ENCODE measurements at regions not wholly inside any gene's neighbourhood (a gene's known extent, or its start where the extent isn't known, plus 50 kb on each side); places are given as distances from the start of the nearest gene placed in this dataset.
A peak's percentile ranks its signal among the peaks of the same experiment; 100 is the strongest.

DNA sequence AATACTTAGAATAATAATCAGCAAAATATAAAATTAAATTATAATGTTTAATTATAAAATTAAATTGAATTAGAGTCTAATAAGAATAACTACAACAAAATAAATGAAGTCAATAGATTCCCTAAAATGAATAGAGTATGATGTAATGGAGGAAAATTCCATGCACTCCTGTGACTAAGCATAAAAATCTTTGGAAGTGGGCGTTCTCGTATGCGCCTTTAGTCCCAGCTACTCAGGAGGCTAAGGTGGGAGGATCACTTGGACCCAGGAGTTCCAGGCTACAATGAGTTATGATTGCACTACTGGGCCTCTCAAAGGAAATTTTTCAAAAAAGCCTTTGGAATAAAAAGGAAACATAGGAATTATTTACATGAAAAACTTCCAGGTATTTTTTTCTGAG is 955.4 kb upstream of the POU3F3 start:
- TF ChIP-seq, protein P1, sequence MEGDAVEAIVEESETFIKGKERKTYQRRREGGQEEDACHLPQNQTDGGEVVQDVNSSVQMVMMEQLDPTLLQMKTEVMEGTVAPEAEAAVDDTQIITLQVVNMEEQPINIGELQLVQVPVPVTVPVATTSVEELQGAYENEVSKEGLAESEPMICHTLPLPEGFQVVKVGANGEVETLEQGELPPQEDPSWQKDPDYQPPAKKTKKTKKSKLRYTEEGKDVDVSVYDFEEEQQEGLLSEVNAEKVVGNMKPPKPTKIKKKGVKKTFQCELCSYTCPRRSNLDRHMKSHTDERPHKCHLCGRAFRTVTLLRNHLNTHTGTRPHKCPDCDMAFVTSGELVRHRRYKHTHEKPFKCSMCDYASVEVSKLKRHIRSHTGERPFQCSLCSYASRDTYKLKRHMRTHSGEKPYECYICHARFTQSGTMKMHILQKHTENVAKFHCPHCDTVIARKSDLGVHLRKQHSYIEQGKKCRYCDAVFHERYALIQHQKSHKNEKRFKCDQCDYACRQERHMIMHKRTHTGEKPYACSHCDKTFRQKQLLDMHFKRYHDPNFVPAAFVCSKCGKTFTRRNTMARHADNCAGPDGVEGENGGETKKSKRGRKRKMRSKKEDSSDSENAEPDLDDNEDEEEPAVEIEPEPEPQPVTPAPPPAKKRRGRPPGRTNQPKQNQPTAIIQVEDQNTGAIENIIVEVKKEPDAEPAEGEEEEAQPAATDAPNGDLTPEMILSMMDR (IDR thresholded peaks at IDR 0.05), result no peak
- no peak for TF ChIP-seq EZH2phosphoT487 (IDR thresholded peaks at IDR 0.05)
- no peak for TF ChIP-seq EZH2 (IDR thresholded peaks at IDR 0.05)

DNA sequence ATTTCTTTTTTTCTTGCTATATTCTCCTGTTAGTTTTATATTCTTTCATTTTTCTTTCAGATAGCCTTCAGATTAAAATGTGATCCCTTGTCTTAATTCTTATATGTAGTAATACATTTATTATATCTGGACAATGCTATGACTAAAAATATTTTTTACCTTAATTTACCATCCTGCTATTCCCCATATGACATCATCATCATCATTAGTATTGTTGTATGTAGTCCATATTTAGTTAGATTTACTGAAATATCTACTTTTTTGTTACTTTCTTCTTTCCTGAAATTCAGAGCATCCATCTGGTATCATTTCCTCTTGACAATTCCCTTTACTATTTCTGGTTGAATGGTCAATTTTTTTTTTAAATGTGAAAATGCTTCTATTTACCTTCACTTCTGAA is 951.6 kb upstream of the POU3F3 start:
- no peaks in the 10 kb centered on the region for H3K9me3 ChIP-seq (ENCODE audit: low read depth)

More for the DNA sequence above, 955.4 kb upstream of the POU3F3 start:
- H3K27me3 Mint-ChIP-seq (ENCODE audit: insufficient read depth, low read depth), result no peaks in the 10 kb centered on the region
- Histone ChIP-seq H4K20me1 (ENCODE audit: low read depth) (no peaks in the 10 kb centered on the region), H3F3A (ENCODE audit: low read depth) (no peaks in the 10 kb centered on the region), H3K36me3 (no peaks in the 10 kb centered on the region), H3K4me3 (no peak overlapping the region), H3K9ac (no peak overlapping the region), H3K4me1 (no peaks in the 10 kb centered on the region), H2AFZ (replicated peaks) (no peak overlapping the region), H3K9me3 (ENCODE audit: low read depth) (no peaks in the 10 kb centered on the region), H3K27ac (no peak overlapping the region), H3K27me3 (no peaks in the 10 kb centered on the region), H3K79me2 (ENCODE audit: low read depth) (no peaks in the 10 kb centered on the region), H3K4me2 (no peak overlapping the region)
- no peaks in the 10 kb centered on the region for H3K9me3 Mint-ChIP-seq
- H3K36me3 Mint-ChIP-seq, result no peaks in the 10 kb centered on the region
- DNase-seq (ENCODE audit: low spot score), result no peak
- no peak overlapping the region for H3K27ac Mint-ChIP-seq
- H3K4me3 Mint-ChIP-seq, result no peak overlapping the region
- no peaks in the 10 kb centered on the region for H3K4me1 Mint-ChIP-seq

DNA sequence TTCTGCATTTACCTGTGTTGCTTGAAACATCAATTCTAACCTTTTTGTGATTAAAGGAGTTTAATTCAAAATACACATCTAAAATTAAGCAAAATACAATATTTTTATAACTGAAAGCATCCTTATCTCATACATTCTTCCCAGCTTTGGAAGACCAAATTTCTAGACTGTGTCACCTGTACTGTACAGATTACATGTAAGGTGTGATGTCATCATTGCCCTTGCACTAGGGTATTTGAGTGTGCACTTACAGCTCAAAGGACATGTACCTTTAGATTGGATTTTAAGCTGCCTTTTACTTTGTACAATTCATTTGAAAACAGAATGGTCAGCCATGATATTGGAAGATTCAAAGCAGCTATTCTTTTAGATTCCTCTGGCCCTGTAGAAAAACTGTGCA is 932.8 kb upstream of the POU3F3 start:
- Histone ChIP-seq H2AFZ (replicated peaks) (no peak overlapping the region), H3K9me3 (ENCODE audit: low read depth) (peaks cover 5% of the 10 kb centered on the region), H4K20me1 (ENCODE audit: low read depth) (no peaks in the 10 kb centered on the region), H3K79me2 (ENCODE audit: low read depth) (no peaks in the 10 kb centered on the region), H3K4me2 (peak overlapping the region; percentile 29), H3K4me3 (no peak overlapping the region), H3K36me3 (no peaks in the 10 kb centered on the region), H3K4me1 (peaks cover 7% of the 10 kb centered on the region), H3F3A (ENCODE audit: low read depth) (no peaks in the 10 kb centered on the region), H3K27ac (no peak overlapping the region), H3K9ac (no peak overlapping the region), H3K27me3 (no peaks in the 10 kb centered on the region)
- peaks cover 7% of the 10 kb centered on the region for H3K4me1 Mint-ChIP-seq
- peaks cover 13% of the 10 kb centered on the region for H3K9me3 Mint-ChIP-seq
- no peak overlapping the region for H3K4me3 Mint-ChIP-seq
- no peaks in the 10 kb centered on the region for H3K36me3 Mint-ChIP-seq
- TF ChIP-seq EZH2 (IDR thresholded peaks at IDR 0.05) (no peak), EZH2phosphoT487 (IDR thresholded peaks at IDR 0.05) (no peak)
- TF ChIP-seq, protein P1 (IDR thresholded peaks at IDR 0.05), result no peak
- no peaks in the 10 kb centered on the region for H3K27me3 Mint-ChIP-seq (ENCODE audit: insufficient read depth, low read depth)
- DNase-seq (ENCODE audit: low spot score), result no peak
- H3K27ac Mint-ChIP-seq, result no peak overlapping the region

More for the DNA sequence above, 951.6 kb upstream of the POU3F3 start:
- Histone ChIP-seq H3K4me3 (no peak overlapping the region), H3F3A (ENCODE audit: low read depth) (no peaks in the 10 kb centered on the region), H3K27ac (no peak overlapping the region), H2AFZ (replicated peaks) (no peak overlapping the region), H3K9ac (no peak overlapping the region), H3K36me3 (no peaks in the 10 kb centered on the region), H3K4me1 (no peaks in the 10 kb centered on the region), H3K27me3 (no peaks in the 10 kb centered on the region), H3K4me2 (no peak overlapping the region), H4K20me1 (ENCODE audit: low read depth) (no peaks in the 10 kb centered on the region), H3K79me2 (ENCODE audit: low read depth) (no peaks in the 10 kb centered on the region)
- Mint-ChIP-seq H3K27ac (no peak overlapping the region), H3K4me1 (no peaks in the 10 kb centered on the region), H3K36me3 (no peaks in the 10 kb centered on the region), H3K4me3 (no peak overlapping the region), H3K9me3 (no peaks in the 10 kb centered on the region), H3K27me3 (ENCODE audit: insufficient read depth, low read depth) (no peaks in the 10 kb centered on the region)
- TF ChIP-seq EZH2 (IDR thresholded peaks at IDR 0.05) (no peak), EZH2phosphoT487 (IDR thresholded peaks at IDR 0.05) (no peak)
- TF ChIP-seq, protein P1 (IDR thresholded peaks at IDR 0.05), result no peak
- no peak for DNase-seq (ENCODE audit: low spot score)

Measured in neural progenitor cell (in vitro differentiated cells).